Neural cell (in vitro differentiated cells): ENCODE measurements at regions not wholly inside any gene's neighbourhood (a gene's known extent, or its start where the extent isn't known, plus 50 kb on each side); places are given as distances from the start of the nearest gene placed in this dataset.

Experiments used
- H2AFZ ChIP-seq: fragments of 200-600, 300-800 bp; sonication (generic), shearing (Covaris generic); 2 replicates; pipeline ENCODE4 v1.6.0; 2014; ENCODE audit warnings: low read depth, mild to moderate bottlenecking, antibody characterized with exemption, low read length, moderate library complexity
- H3F3A ChIP-seq: fragments of 200-600 bp; shearing (Covaris generic); 2 replicates; pipeline ENCODE4 v1.6.1; 2016; ENCODE audit warnings: mild to moderate bottlenecking, moderate library complexity, mixed read lengths, antibody characterized with exemption, low read length; ENCODE audit not compliant: insufficient read depth, poor library complexity, severe bottlenecking
- H3K27ac ChIP-seq: fragments of 200-600, 300-800 bp; sonication (generic), shearing (Covaris generic); 2 replicates; pipeline ENCODE4 v1.5.1; 2014; ENCODE audit warnings: mild to moderate bottlenecking, low read length, moderate library complexity
- H3K27me3 ChIP-seq: fragments of 300-800, 200-600 bp; sonication (generic), shearing (Covaris generic); 2 replicates; pipeline ENCODE4 v1.6.0; 2014; ENCODE audit warnings: mild to moderate bottlenecking, low read depth, low read length, moderate library complexity; ENCODE audit not compliant: insufficient read depth
- H3K36me3 ChIP-seq: fragments of 300-800, 200-600 bp; sonication (generic), shearing (Covaris generic); 2 replicates; pipeline ENCODE4 v1.5.1; 2014; ENCODE audit warnings: mild to moderate bottlenecking, antibody characterized with exemption, low read length, moderate library complexity; ENCODE audit not compliant: insufficient read depth
- H3K4me2 ChIP-seq: fragments of 300-800, 200-600 bp; sonication (generic), shearing (Covaris generic); 2 replicates; pipeline ENCODE4 v1.6.0; 2014; ENCODE audit warnings: mild to moderate bottlenecking, low read length
- H3K4me3 ChIP-seq: fragments of 300-800, 200-600 bp; sonication (generic), shearing (Covaris generic); 2 replicates; pipeline ENCODE4 v1.5.1; 2014; ENCODE audit warnings: mild to moderate bottlenecking, low read length, moderate library complexity
- H3K79me2 ChIP-seq: fragments of 200-600 bp; shearing (Covaris generic); replicated peaks from 2 replicates; pipeline ENCODE4 v1.6.0; 2014; ENCODE audit warnings: mild to moderate bottlenecking, low read length, moderate library complexity; ENCODE audit not compliant: insufficient read depth
- H3K9ac ChIP-seq: fragments of 300-800, 200-600 bp; sonication (generic), shearing (Covaris generic); 2 replicates; pipeline ENCODE4 v1.6.1; 2016; ENCODE audit warnings: mild to moderate bottlenecking, low read length, mixed read lengths
- H3K9me2 ChIP-seq: fragments of 200-600 bp; shearing (Covaris generic); 2 replicates; pipeline ENCODE4 v1.6.1; 2016; ENCODE audit warnings: mild to moderate bottlenecking, low read length, mixed read lengths; ENCODE audit not compliant: insufficient read depth
- H3K9me3 ChIP-seq: fragments of 200-600, 300-800 bp; sonication (generic), shearing (Covaris generic); 2 replicates; pipeline ENCODE4 v1.6.1; 2016; ENCODE audit warnings: mild to moderate bottlenecking, mixed run types, low read length, moderate library complexity, mixed read lengths
- H4K20me1 ChIP-seq: fragments of 200-600 bp; shearing (Covaris generic); 2 replicates; pipeline ENCODE4 v1.6.1; 2016; ENCODE audit warnings: mild to moderate bottlenecking, mixed run types; ENCODE audit not compliant: insufficient read depth
- CTCF ChIP-seq: fragments of 450-650 bp; IDR thresholded peaks from 2 replicates; pipeline ENCODE4 v1.5.1; 2014; ENCODE audit warnings: antibody characterized with exemption, mild to moderate bottlenecking, moderate library complexity; ENCODE audit not compliant: poor library complexity, severe bottlenecking
- EP300 ChIP-seq: fragments of 450-650 bp; conservative IDR thresholded peaks from 2 replicates; pipeline ENCODE4 v1.6.1; 2014; ENCODE audit warnings: antibody characterized with exemption, mild to moderate bottlenecking, moderate library complexity; ENCODE audit not compliant: poor library complexity, severe bottlenecking
- MXI1 ChIP-seq: fragments of 450-650 bp; conservative IDR thresholded peaks from 2 replicates; pipeline ENCODE4 v1.6.1; 2014; ENCODE audit warnings: antibody characterized with exemption, mild to moderate bottlenecking; ENCODE audit not compliant: poor library complexity, severe bottlenecking
- POLR2AphosphoS5 ChIP-seq: IDR thresholded peaks from 2 replicates; pipeline ENCODE4 v1.6.1; 2012
- RAD21 ChIP-seq: fragments of 450-650 bp; conservative IDR thresholded peaks from 2 replicates; pipeline ENCODE4 v1.6.1; 2014; ENCODE audit warnings: antibody characterized with exemption, mild to moderate bottlenecking, moderate library complexity
- REST ChIP-seq: IDR thresholded peaks from 2 replicates; pipeline ENCODE4 v1.6.1; 2012; ENCODE audit warnings: borderline replicate concordance
- SMC3 ChIP-seq: fragments of 450-650 bp; conservative IDR thresholded peaks from 2 replicates; pipeline ENCODE4 v1.6.1; 2014; ENCODE audit warnings: antibody characterized with exemption, mild to moderate bottlenecking, moderate library complexity; ENCODE audit not compliant: poor library complexity
- TAF1 ChIP-seq: IDR thresholded peaks from 2 replicates; pipeline ENCODE4 v1.6.1; 2012; ENCODE audit warnings: low read depth

GRCh38 chr2:239743206-239743605, 281.9 kb downstream of the NDUFA10 start:
- Histone ChIP-seq H3K9me3 (no peaks in the 10 kb centered on the region), H3K27me3 (no peaks in the 10 kb centered on the region), H3K4me3 (no peak overlapping the region), H2AFZ (no peak overlapping the region), H3F3A (no peaks in the 10 kb centered on the region), H3K9ac (no peak overlapping the region), H4K20me1 (no peaks in the 10 kb centered on the region), H3K9me2 (no peaks in the 10 kb centered on the region), H3K79me2 (no peaks in the 10 kb centered on the region), H3K27ac (no peak overlapping the region), H3K4me2 (no peak overlapping the region), H3K36me3 (no peaks in the 10 kb centered on the region)
- TF ChIP-seq CTCF (no peak), SMC3 (no peak), POLR2AphosphoS5 (no peak)

- Histone ChIP-seq H3K36me3 (no peaks in the 10 kb centered on the region), H3K27me3 (no peaks in the 10 kb centered on the region), H2AFZ (no peak overlapping the region), H3K9me2 (no peaks in the 10 kb centered on the region), H3K4me2 (no peak overlapping the region), H3K9ac (no peak overlapping the region), H4K20me1 (no peaks in the 10 kb centered on the region), H3K27ac (no peak overlapping the region), H3F3A (no peaks in the 10 kb centered on the region), H3K4me3 (no peak overlapping the region), H3K79me2 (no peaks in the 10 kb centered on the region), H3K9me3 (no peaks in the 10 kb centered on the region)
- TF ChIP-seq MXI1 (no peak), RAD21 (no peak), CTCF (no peak), TAF1 (no peak), REST (no peak), SMC3 (no peak)
Measured at GRCh38 chr2:239742377-239742776, 282.8 kb downstream of the NDUFA10 start.

- H3K79me2 ChIP-seq = no peaks in the 10 kb centered on the region
- H3K9ac ChIP-seq = no peak overlapping the region
- H3K36me3 ChIP-seq = no peaks in the 10 kb centered on the region
- no peak overlapping the region for H2AFZ ChIP-seq
- no peaks in the 10 kb centered on the region for H3K27me3 ChIP-seq
- H4K20me1 ChIP-seq = no peaks in the 10 kb centered on the region
- no peak overlapping the region for H3K4me3 ChIP-seq
- no peak for TF ChIP-seq SMC3
- TF ChIP-seq EP300 = no peak
- H3K9me2 ChIP-seq = no peaks in the 10 kb centered on the region
- H3K4me2 ChIP-seq = no peak overlapping the region
- no peaks in the 10 kb centered on the region for H3K9me3 ChIP-seq
- H3K27ac ChIP-seq = no peak overlapping the region
- H3F3A ChIP-seq = no peaks in the 10 kb centered on the region
Measured at GRCh38 chr2:239739206-239739605, 285.9 kb downstream of the NDUFA10 start.
